Testis (tissue), 2 donors: ENCODE measurements at regions not wholly inside any gene's neighbourhood (a gene's known extent, or its start where the extent isn't known, plus 50 kb on each side); places are given as distances from the start of the nearest gene placed in this dataset.

ENCODE experiments used
- DNase-seq: peaks from one replicate; pipeline ENCODE4 v3.0.0-alpha.2; 2019
- H3K27ac ChIP-seq, 2 donors: fragments of 200-600 bp; sonication (generic); one replicate each; pipeline ENCODE4 v1.5.1; 2019
- H3K27me3 ChIP-seq: fragments of 200-600 bp; sonication (generic); one replicate; pipeline ENCODE4 v1.5.1; 2019
- H3K36me3 ChIP-seq: fragments of 200-600 bp; sonication (generic); one replicate; pipeline ENCODE4 v1.5.1; 2017; ENCODE audit warnings: low read depth; ENCODE audit errors: missing control alignments
- H3K4me1 ChIP-seq: fragments of 200-600 bp; sonication (generic); one replicate; pipeline ENCODE4 v1.5.1; 2019
- H3K4me3 ChIP-seq, 2 donors: fragments of 200-600 bp; sonication (generic); one replicate each; pipeline ENCODE4 v1.5.1; 2017 to 2019
- H3K9me3 ChIP-seq: fragments of 200-600 bp; sonication (generic); one replicate; pipeline ENCODE4 v1.5.1; 2017
- POLR2A ChIP-seq: fragments of 450-650 bp; IDR thresholded peaks from one replicate; pipeline ENCODE4 v1.6.1; 2017; ENCODE audit warnings: antibody characterized with exemption, mild to moderate bottlenecking, moderate library complexity
- WGBS, 2 donors: methylation state at CpG; one replicate each; pipeline ENCODE4 v1.1.5; 2018; 5-methylcytosine and 5-hydroxymethylcytosine counted together
- intact Hi-C: fragments of 100-400 bp; cut with DNase I; formaldehyde crosslinking; loops from one replicate; pipeline ENCODE4 v1.15.1; 2023; ENCODE audit warnings: low total_unique reads
- TF ChIP-seq, protein P1 (sequence below), 3 experiments: fragments of 450-650 bp in 2 of 3; fragments of 200-600 bp in 1 of 3; sonication (generic) in 1 of 3; IDR thresholded peaks; one replicate each; pipeline ENCODE4 v1.5.1; 2016 to 2019; ENCODE audit warnings: antibody characterized with exemption in 3 of 3, mild to moderate bottlenecking in 2 of 3, moderate library complexity in 1 of 3

DNA sequence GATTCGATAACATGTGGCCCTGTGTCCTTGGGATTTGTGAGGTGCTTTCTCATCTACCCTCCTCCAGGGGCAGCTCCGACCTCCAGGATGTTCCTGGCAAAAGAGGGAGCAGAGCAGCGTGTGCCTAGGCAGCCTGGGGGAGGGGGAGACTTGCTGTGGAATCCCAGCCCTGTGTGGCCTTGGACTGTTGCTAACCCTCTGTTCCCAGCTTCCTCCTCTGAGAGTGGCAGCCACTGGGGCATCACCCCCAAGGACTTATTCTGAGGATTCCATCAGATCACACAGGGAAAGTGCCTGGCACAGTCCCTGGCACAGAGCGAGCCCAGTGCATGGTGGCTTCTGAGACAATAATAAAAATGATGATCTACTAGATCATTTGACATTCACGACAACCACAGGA lies 265.1 kb upstream of the MVB12B start:
- peak; percentile 67 for DNase-seq
- WGBS, 2 donors: 51 to 68% methylated on average over 2 to 5 of the region's 5 CpGs
- intact Hi-C loops: no loop called here
- Histone ChIP-seq H3K4me1 (peaks cover 3% of the 10 kb centered on the region), H3K9me3 (no peaks in the 10 kb centered on the region), H3K27me3 (no peaks in the 10 kb centered on the region), H3K4me3 (no peak overlapping the region), H3K27ac (no peak overlapping the region), H3K36me3 (no peaks in the 10 kb centered on the region)
- TF ChIP-seq POLR2A: no peak
- TF ChIP-seq, protein P1, sequence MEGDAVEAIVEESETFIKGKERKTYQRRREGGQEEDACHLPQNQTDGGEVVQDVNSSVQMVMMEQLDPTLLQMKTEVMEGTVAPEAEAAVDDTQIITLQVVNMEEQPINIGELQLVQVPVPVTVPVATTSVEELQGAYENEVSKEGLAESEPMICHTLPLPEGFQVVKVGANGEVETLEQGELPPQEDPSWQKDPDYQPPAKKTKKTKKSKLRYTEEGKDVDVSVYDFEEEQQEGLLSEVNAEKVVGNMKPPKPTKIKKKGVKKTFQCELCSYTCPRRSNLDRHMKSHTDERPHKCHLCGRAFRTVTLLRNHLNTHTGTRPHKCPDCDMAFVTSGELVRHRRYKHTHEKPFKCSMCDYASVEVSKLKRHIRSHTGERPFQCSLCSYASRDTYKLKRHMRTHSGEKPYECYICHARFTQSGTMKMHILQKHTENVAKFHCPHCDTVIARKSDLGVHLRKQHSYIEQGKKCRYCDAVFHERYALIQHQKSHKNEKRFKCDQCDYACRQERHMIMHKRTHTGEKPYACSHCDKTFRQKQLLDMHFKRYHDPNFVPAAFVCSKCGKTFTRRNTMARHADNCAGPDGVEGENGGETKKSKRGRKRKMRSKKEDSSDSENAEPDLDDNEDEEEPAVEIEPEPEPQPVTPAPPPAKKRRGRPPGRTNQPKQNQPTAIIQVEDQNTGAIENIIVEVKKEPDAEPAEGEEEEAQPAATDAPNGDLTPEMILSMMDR (IDR thresholded peaks at IDR 0.05): no peak

DNA sequence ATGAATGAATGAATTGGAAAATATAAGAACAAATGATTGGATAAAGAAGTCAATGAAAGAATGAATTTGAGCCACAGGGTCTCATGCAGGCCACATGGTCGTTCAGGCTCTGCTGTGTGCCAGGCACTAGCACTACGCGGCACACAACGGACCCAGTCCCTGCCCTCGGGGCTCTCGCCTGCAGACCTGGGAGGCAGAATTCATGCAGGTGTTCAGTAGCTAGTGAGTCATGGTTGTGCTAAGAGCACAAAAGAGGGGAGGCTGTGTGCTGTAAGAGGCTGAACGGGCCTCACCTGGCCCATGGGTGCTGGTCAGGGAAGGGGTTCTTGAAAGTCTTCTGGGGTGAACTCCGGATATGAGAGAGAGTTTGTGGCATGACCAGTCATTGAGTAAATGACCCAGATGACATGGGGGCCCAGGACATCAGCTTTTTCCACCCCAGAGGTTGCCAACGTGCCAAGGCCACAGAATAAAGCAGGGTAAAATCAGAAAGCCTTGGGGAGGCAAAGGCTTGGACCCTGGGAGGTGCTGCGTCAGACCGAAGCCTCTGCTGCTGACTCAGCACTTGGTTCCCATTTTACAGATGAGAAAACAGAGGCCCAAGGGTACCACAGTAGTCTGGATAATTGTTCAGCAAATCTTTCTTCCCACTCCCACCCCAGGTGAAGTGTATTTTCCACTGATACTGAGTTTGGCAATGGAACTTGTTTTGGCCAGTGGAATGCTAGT lies 264.3 kb upstream of the MVB12B start:
- no peak for DNase-seq
- Histone ChIP-seq H3K4me1 (peaks cover 3% of the 10 kb centered on the region), H3K4me3 (no peak overlapping the region), H3K36me3 (no peaks in the 10 kb centered on the region), H3K27ac (no peak overlapping the region), H3K27me3 (no peaks in the 10 kb centered on the region), H3K9me3 (no peaks in the 10 kb centered on the region)
- WGBS, 2 donors: 91% methylated on average over 11 of the region's 11 CpGs
- TF ChIP-seq, protein P1 (IDR thresholded peaks at IDR 0.05): no peak
- TF ChIP-seq POLR2A: no peak
- intact Hi-C loops: no loop called here

DNA sequence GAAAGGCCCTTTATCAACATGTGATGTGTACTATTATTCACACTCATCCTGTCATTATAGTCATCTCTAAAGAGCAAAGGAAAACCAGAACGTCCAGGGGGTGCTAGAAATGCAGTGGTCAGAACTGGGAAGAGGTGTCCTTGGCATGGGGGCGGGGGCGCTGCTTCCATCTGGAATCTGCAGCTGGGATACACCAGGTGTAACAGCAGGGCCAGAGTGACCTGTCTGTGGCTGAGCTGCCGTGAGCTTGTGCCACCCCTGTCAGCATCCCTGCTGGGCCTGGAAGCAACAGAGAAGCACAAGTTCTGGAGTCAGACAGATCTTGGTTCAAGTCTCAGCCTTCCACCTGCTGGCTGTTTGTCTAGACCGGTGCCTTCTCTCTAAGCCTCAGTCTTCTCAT lies 263.3 kb upstream of the MVB12B start:
- TF ChIP-seq, protein P1 (IDR thresholded peaks at IDR 0.05): no peak
- no peak for TF ChIP-seq POLR2A

GRCh38 chr9:126066131-126066530 lies 260.5 kb upstream of the MVB12B start:
- Histone ChIP-seq H3K36me3 (no peaks in the 10 kb centered on the region), H3K9me3 (no peaks in the 10 kb centered on the region), H3K27me3 (no peaks in the 10 kb centered on the region), H3K4me1 (peaks cover 3% of the 10 kb centered on the region), H3K4me3 (no peak overlapping the region), H3K27ac (no peak overlapping the region)
- WGBS, 2 donors: 71% methylated on average over 6 of the region's 6 CpGs; no CpG with 5 or more reads in 1 of the 2 donors
- intact Hi-C loops: no loop called here
- TF ChIP-seq POLR2A: no peak
- TF ChIP-seq, protein P1 (IDR thresholded peaks at IDR 0.05): no peak
- DNase-seq: no peak

More for the DNA sequence above, 263.3 kb upstream of the MVB12B start:
- Histone ChIP-seq H3K9me3 (no peaks in the 10 kb centered on the region), H3K36me3 (no peaks in the 10 kb centered on the region), H3K27ac (no peak overlapping the region), H3K27me3 (no peaks in the 10 kb centered on the region), H3K4me3 (no peak overlapping the region), H3K4me1 (peaks cover 3% of the 10 kb centered on the region)
- 89 to 95% methylated on average over 5 of the region's 5 CpGs for WGBS, 2 donors
- no peak for DNase-seq
- intact Hi-C loops: no loop called here
